Bronchial epithelial cell (primary cell): ENCODE measurements at regions not wholly inside any gene's neighbourhood (a gene's known extent, or its start where the extent isn't known, plus 50 kb on each side); places are given as distances from the start of the nearest gene placed in this dataset.

ENCODE experiments used
- DNase-seq: peaks from one replicate; pipeline ENCODE4 v3.0.0-alpha.2; 2010; ENCODE audit warnings: low read depth
- FAIRE-seq: peaks from 2 replicates; lab custom pipeline; 2011; peaks lifted over from hg19 to GRCh38; lab: Jason Lieb, UNC
- H3K27me3 ChIP-seq: 2 replicates; pipeline ENCODE4 v1.5.1; 2011; ENCODE audit warnings: low read length; ENCODE audit not compliant: control insufficient read depth, insufficient read depth
- H3K36me3 ChIP-seq: 2 replicates; pipeline ENCODE4 v1.5.1; 2011; ENCODE audit warnings: low read length; ENCODE audit not compliant: control insufficient read depth, insufficient read depth
- H3K4me3 ChIP-seq: 2 replicates; pipeline ENCODE4 v1.5.1; 2011; ENCODE audit warnings: mild to moderate bottlenecking, low read depth, low read length, control low read depth
- CTCF ChIP-seq: IDR thresholded peaks from 2 replicates; pipeline ENCODE4 v1.5.1; 2011; ENCODE audit warnings: mild to moderate bottlenecking, moderate library complexity, low read length, control low read depth, inconsistent platforms; ENCODE audit not compliant: insufficient read depth, severe bottlenecking

- DNase-seq (no peak), FAIRE-seq (no peak)
- TF ChIP-seq CTCF, result no peak
- no peaks in the 10 kb centered on the region for H3K27me3 ChIP-seq
- no peaks in the 10 kb centered on the region for H3K36me3 ChIP-seq
- no peak overlapping the region for H3K4me3 ChIP-seq
Measured at GRCh38 chr11:47913529-47914244, 65.5 kb upstream of the NUP160 start.

- FAIRE-seq (no peak), DNase-seq (peak; percentile 32)
- H3K36me3 ChIP-seq, result no peaks in the 10 kb centered on the region
- no peaks in the 10 kb centered on the region for H3K27me3 ChIP-seq
- no peak overlapping the region for H3K4me3 ChIP-seq
- no peak for TF ChIP-seq CTCF
Measured at GRCh38 chr11:47912843-47913437, 64.8 kb upstream of the NUP160 start.

- no peaks in the 10 kb centered on the region for H3K27me3 ChIP-seq
- no peak for TF ChIP-seq CTCF
- H3K36me3 ChIP-seq, result no peaks in the 10 kb centered on the region
- FAIRE-seq, result no peak
- DNase-seq, result no peak
- no peak overlapping the region for H3K4me3 ChIP-seq
Measured at GRCh38 chr11:47911149-47911548, 63.0 kb upstream of the NUP160 start.

- Histone ChIP-seq H3K36me3 (no peaks in the 10 kb centered on the region), H3K4me3 (no peak overlapping the region), H3K27me3 (no peaks in the 10 kb centered on the region)
- DNase-seq, result peak; percentile 22
- FAIRE-seq, result no peak
- no peak for TF ChIP-seq CTCF
Measured at GRCh38 chr11:47908198-47908597, 60.0 kb upstream of the NUP160 start.

GRCh38 chr11:47907499-47907898 is 59.3 kb upstream of the NUP160 start:
- no peak for FAIRE-seq

More at GRCh38 chr11:47907499-47907898, 59.3 kb upstream of the NUP160 start:
- Histone ChIP-seq H3K4me3 (no peak overlapping the region), H3K27me3 (no peaks in the 10 kb centered on the region), H3K36me3 (no peaks in the 10 kb centered on the region)
- no peak for TF ChIP-seq CTCF
- DNase-seq, result no peak
